Activated T-cell treated with anti-CD3 and anti-CD28 coated beads, Interleukin-2, amount 50 U/mL, for 72 hours (primary cell): ENCODE measurements at regions not wholly inside any gene's neighbourhood (a gene's known extent, or its start where the extent isn't known, plus 50 kb on each side); places are given as distances from the start of the nearest gene placed in this dataset.
"Not testable (repeated sequence)": the region's sequence is repeated elsewhere in the genome, so short reads cannot be mapped to it uniquely, and the experiment has no call there.

ENCODE experiments used
- ATAC-seq, 2 donors: fragments of 150-1000 bp; cut with Tn5 transposase; replicated peaks in 1 of 2; 2 replicates each; pipeline ENCODE4 v1.10.0; 2021; ENCODE audit warnings: moderate library complexity in 2 of 2, mild to moderate bottlenecking in 1 of 2
- DNase-seq, 2 donors: peaks; one replicate each; pipeline ENCODE4 v3.0.0; 2021 to 2022; ENCODE audit warnings: mixed read lengths in 1 of 2
- H3K27ac Mint-ChIP-seq: one replicate; pipeline ENCODE4 v1.8.0; 2022; ENCODE audit warnings: mild to moderate bottlenecking, moderate library complexity, mixed read lengths
- H3K27me3 Mint-ChIP-seq: one replicate; pipeline ENCODE4 v1.8.0; 2022; ENCODE audit warnings: low read depth, mixed read lengths
- H3K36me3 Mint-ChIP-seq, 2 donors: one replicate each; pipeline ENCODE4 v1.8.0; 2022; ENCODE audit warnings: mixed read lengths in 2 of 2, mild to moderate bottlenecking in 1 of 2; ENCODE audit not compliant: insufficient read depth in 2 of 2
- H3K4me1 Mint-ChIP-seq: one replicate; pipeline ENCODE4 v1.8.0; 2022; ENCODE audit warnings: low read depth, mixed read lengths
- H3K4me3 Mint-ChIP-seq, 2 donors: one replicate each; pipeline ENCODE4 v1.8.0; 2022; ENCODE audit warnings: mild to moderate bottlenecking in 2 of 2, mixed read lengths in 2 of 2, moderate library complexity in 2 of 2
- H3K9me3 Mint-ChIP-seq, 2 donors: one replicate each; pipeline ENCODE4 v1.8.0; 2022; ENCODE audit warnings: mixed read lengths in 2 of 2

GRCh38 chr13:99677116-99677951 is 176.1 kb downstream of the TM9SF2 start:
- ATAC-seq (no peak), DNase-seq (no peak)
- Mint-ChIP-seq H3K4me1 (peaks cover 5% of the 10 kb centered on the region), H3K36me3 (no peaks in the 10 kb centered on the region), H3K27ac (no peak overlapping the region), H3K9me3 (no peaks in the 10 kb centered on the region), H3K4me3 (no peak overlapping the region), H3K27me3 (no peaks in the 10 kb centered on the region)

- Mint-ChIP-seq H3K9me3 (no peaks in the 10 kb centered on the region), H3K27ac (no peak overlapping the region), H3K4me1 (no peaks in the 10 kb centered on the region), H3K36me3 (no peaks in the 10 kb centered on the region), H3K27me3 (no peaks in the 10 kb centered on the region), H3K4me3 (no peak overlapping the region)
- DNase-seq (no peak), ATAC-seq (no peak)
These were observed 170.5 kb downstream of the TM9SF2 start for GRCh38 chr13:99671746-99672145.

- not testable (repeated sequence) for H3K9me3 Mint-ChIP-seq, ATAC-seq, H3K36me3 Mint-ChIP-seq, DNase-seq, H3K4me1 Mint-ChIP-seq, H3K4me3 Mint-ChIP-seq, H3K27ac Mint-ChIP-seq, H3K27me3 Mint-ChIP-seq
These were observed 167.8 kb downstream of the TM9SF2 start for GRCh38 chr13:99669096-99669495.

GRCh38 chr13:99666146-99666805 is 165.0 kb downstream of the TM9SF2 start:
- ATAC-seq (no peak), DNase-seq (no peak)
- no peaks in the 10 kb centered on the region for H3K36me3 Mint-ChIP-seq
- no peak overlapping the region for H3K27ac Mint-ChIP-seq
- H3K27me3 Mint-ChIP-seq: no peaks in the 10 kb centered on the region
- H3K4me3 Mint-ChIP-seq: no peak overlapping the region
- H3K4me1 Mint-ChIP-seq: no peaks in the 10 kb centered on the region
- no peaks in the 10 kb centered on the region for H3K9me3 Mint-ChIP-seq

GRCh38 chr13:99665711-99666110 is 164.4 kb downstream of the TM9SF2 start:
- H3K27ac Mint-ChIP-seq: no peak overlapping the region
- H3K4me1 Mint-ChIP-seq: no peaks in the 10 kb centered on the region
- H3K27me3 Mint-ChIP-seq: no peaks in the 10 kb centered on the region
- no peaks in the 10 kb centered on the region for H3K36me3 Mint-ChIP-seq
- DNase-seq (no peak), ATAC-seq (no peak)
- H3K4me3 Mint-ChIP-seq: no peak overlapping the region
- no peaks in the 10 kb centered on the region for H3K9me3 Mint-ChIP-seq

- ATAC-seq (no peak), DNase-seq (no peak)
- H3K36me3 Mint-ChIP-seq: no peaks in the 10 kb centered on the region
- peaks cover 6% of the 10 kb centered on the region for H3K4me1 Mint-ChIP-seq
- no peaks in the 10 kb centered on the region for H3K27me3 Mint-ChIP-seq
- H3K9me3 Mint-ChIP-seq: no peaks in the 10 kb centered on the region
- H3K4me3 Mint-ChIP-seq: no peak overlapping the region
- H3K27ac Mint-ChIP-seq: no peak overlapping the region
These were observed 162.6 kb downstream of the TM9SF2 start for GRCh38 chr13:99663908-99664307.

- H3K27me3 Mint-ChIP-seq: no peaks in the 10 kb centered on the region
- DNase-seq (no peak), ATAC-seq (no peak)
- no peak overlapping the region for H3K27ac Mint-ChIP-seq
- no peak overlapping the region for H3K4me3 Mint-ChIP-seq
- no peaks in the 10 kb centered on the region for H3K36me3 Mint-ChIP-seq
- H3K4me1 Mint-ChIP-seq: peaks cover 12% of the 10 kb centered on the region
- no peaks in the 10 kb centered on the region for H3K9me3 Mint-ChIP-seq
These were observed 162.0 kb downstream of the TM9SF2 start for GRCh38 chr13:99663185-99663825.

GRCh38 chr13:99662678-99663077 is 161.4 kb downstream of the TM9SF2 start:
- no peak overlapping the region for H3K4me3 Mint-ChIP-seq
- ATAC-seq: no peak
- no peaks in the 10 kb centered on the region for H3K27me3 Mint-ChIP-seq
- H3K9me3 Mint-ChIP-seq: no peaks in the 10 kb centered on the region
- H3K27ac Mint-ChIP-seq: no peak overlapping the region
- DNase-seq: no peak
- H3K4me1 Mint-ChIP-seq: peaks cover 18% of the 10 kb centered on the region
- no peaks in the 10 kb centered on the region for H3K36me3 Mint-ChIP-seq

- ATAC-seq (no peak), DNase-seq (no peak)
- Mint-ChIP-seq H3K27ac (no peak overlapping the region), H3K36me3 (no peaks in the 10 kb centered on the region), H3K4me1 (peaks cover 27% of the 10 kb centered on the region), H3K27me3 (no peaks in the 10 kb centered on the region), H3K9me3 (no peaks in the 10 kb centered on the region), H3K4me3 (no peak overlapping the region)
These were observed 160.5 kb downstream of the TM9SF2 start for GRCh38 chr13:99661791-99662190.

GRCh38 chr13:99659866-99660554 is 158.7 kb downstream of the TM9SF2 start:
- Mint-ChIP-seq H3K27ac (no peak overlapping the region), H3K9me3 (no peaks in the 10 kb centered on the region), H3K4me3 (no peak overlapping the region), H3K27me3 (no peaks in the 10 kb centered on the region), H3K4me1 (peaks cover 45% of the 10 kb centered on the region), H3K36me3 (no peaks in the 10 kb centered on the region)
- ATAC-seq (no peak), DNase-seq (no peak)

- Mint-ChIP-seq H3K4me3 (peak overlapping the region in 1 of 2 donors; percentile 79), H3K36me3 (no peaks in the 10 kb centered on the region), H3K27me3 (no peaks in the 10 kb centered on the region), H3K27ac (no peak overlapping the region), H3K9me3 (no peaks in the 10 kb centered on the region), H3K4me1 (peaks cover 45% of the 10 kb centered on the region)
- DNase-seq (no peak), ATAC-seq (no peak)
These were observed 158.0 kb downstream of the TM9SF2 start for GRCh38 chr13:99659226-99659625.

GRCh38 chr13:99658261-99658991 is 157.2 kb downstream of the TM9SF2 start:
- H3K4me1 Mint-ChIP-seq: peaks cover 45% of the 10 kb centered on the region
- peak overlapping the region; percentile 82 for H3K27ac Mint-ChIP-seq
- peak; percentile 28 to 35 for ATAC-seq
- no peaks in the 10 kb centered on the region for H3K9me3 Mint-ChIP-seq
- DNase-seq: peak; percentile 53 to 56
- H3K4me3 Mint-ChIP-seq: peak overlapping the region; percentile 79 to 81
- H3K36me3 Mint-ChIP-seq: no peaks in the 10 kb centered on the region
- no peaks in the 10 kb centered on the region for H3K27me3 Mint-ChIP-seq
